ENCODE measurements at regions not wholly inside any gene's neighbourhood (a gene's known extent, or its start where the extent isn't known, plus 50 kb on each side); places are given as distances from the start of the nearest gene placed in this dataset.

- no peak for FAIRE-seq
Observed at GRCh38 chr5:128904805-128905567, 60.3 kb upstream of the SLC27A6 start.

GRCh38 chr5:128905568-128906110 lies 59.6 kb upstream of the SLC27A6 start:
- peak; percentile 99 for FAIRE-seq

- FAIRE-seq, result no peak
Observed at GRCh38 chr5:128913551-128913950, 51.7 kb upstream of the SLC27A6 start.
